Left lung (tissue), 4 donors: ENCODE measurements at regions not wholly inside any gene's neighbourhood (a gene's known extent, or its start where the extent isn't known, plus 50 kb on each side); places are given as distances from the start of the nearest gene placed in this dataset.
A peak's percentile ranks its signal among the peaks of the same experiment; 100 is the strongest.

Experiments used
- ATAC-seq: fragments of 200-7000 bp; cut with Tn5 transposase; one replicate; pipeline ENCODE4 v1.9.1; 2020; ENCODE audit warnings: moderate library complexity
- DNase-seq, 4 donors: peaks; one replicate each; pipeline ENCODE4 v3.0.0-alpha.2; 2013 to 2020
- H3K27ac ChIP-seq, 2 donors: fragments of 200-600 bp; sonication (generic) in 1 of 2; one replicate each; pipeline versions ENCODE4 v1.5.0 to v1.8.0; 2020 to 2021
- H3K27me3 ChIP-seq, 2 donors: fragments of 200-600 bp; sonication (generic) in 1 of 2; one replicate each; pipeline versions ENCODE4 v1.5.0 to v1.8.0; 2020 to 2021
- H3K36me3 ChIP-seq, 2 donors: fragments of 200-600 bp; sonication (generic) in 1 of 2; one replicate each; pipeline versions ENCODE4 v1.5.0 to v1.8.0; 2020 to 2021
- H3K4me1 ChIP-seq, 2 donors: fragments of 200-600 bp; one replicate each; pipeline ENCODE4 v1.8.0; 2021
- H3K4me3 ChIP-seq, 2 donors: fragments of 200-600 bp; sonication (generic) in 1 of 2; one replicate each; pipeline versions ENCODE4 v1.5.0 to v1.8.0; 2020 to 2021; ENCODE audit warnings: mild to moderate bottlenecking in 1 of 2
- H3K9me3 ChIP-seq, 2 donors: fragments of 200-600 bp; sonication (generic) in 1 of 2; one replicate each; pipeline versions ENCODE4 v1.5.0 to v1.8.0; 2020 to 2021
- CTCF ChIP-seq, 2 donors: fragments of 200-600 bp; sonication (generic) in 1 of 2; IDR thresholded peaks; one replicate each; pipeline versions ENCODE4 v1.5.0 to v1.8.0; 2021; ENCODE audit warnings: antibody characterized with exemption in 2 of 2
- intact Hi-C, 2 donors: fragments of 100-400 bp; cut with DNase I; formaldehyde crosslinking; loops; one replicate each; pipeline versions ENCODE4 v1.11.2 to v1.14.2; 2022
- donor health status: DM: no; HTN: yes; CAD: no.
- donor health status: DM: no; HTN: no; CAD: no.

GRCh38 chr1:88029899-88030298, 654.2 kb upstream of the PKN2 start:
- ATAC-seq (no peak), DNase-seq (no peak)
- intact Hi-C loops, result no loop called here
- Histone ChIP-seq H3K4me3 (no peak overlapping the region), H3K9me3 (no peaks in the 10 kb centered on the region), H3K36me3 (no peaks in the 10 kb centered on the region), H3K4me1 (no peaks in the 10 kb centered on the region), H3K27ac (no peak overlapping the region), H3K27me3 (no peaks in the 10 kb centered on the region)
- no peak for TF ChIP-seq CTCF (IDR thresholded peaks at IDR 0.05)

- H3K9me3 ChIP-seq, result peaks cover 0 to 21% of the 10 kb centered on the region in 2 donors
- no peak overlapping the region for H3K4me3 ChIP-seq
- ATAC-seq (no peak), DNase-seq (peak in 1 of 4 donors; percentile 47)
- intact Hi-C loops, result no loop called here
- H3K36me3 ChIP-seq, result no peaks in the 10 kb centered on the region
- TF ChIP-seq CTCF (IDR thresholded peaks at IDR 0.05), result no peak
- H3K27me3 ChIP-seq, result no peaks in the 10 kb centered on the region
- H3K27ac ChIP-seq, result no peak overlapping the region
- H3K4me1 ChIP-seq, result no peaks in the 10 kb centered on the region
Observed at GRCh38 chr1:88035578-88035977, 648.5 kb upstream of the PKN2 start.

GRCh38 chr1:88036345-88037014, 647.6 kb upstream of the PKN2 start:
- Histone ChIP-seq H3K4me3 (no peak overlapping the region), H3K27me3 (no peaks in the 10 kb centered on the region), H3K4me1 (no peaks in the 10 kb centered on the region), H3K36me3 (no peaks in the 10 kb centered on the region), H3K9me3 (peaks cover 0 to 25% of the 10 kb centered on the region in 2 donors), H3K27ac (no peak overlapping the region)
- intact Hi-C loops, result no loop called here
- ATAC-seq (no peak), DNase-seq (peak in 1 of 4 donors; percentile 55)
- no peak for TF ChIP-seq CTCF (IDR thresholded peaks at IDR 0.05)

- Histone ChIP-seq H3K36me3 (no peaks in the 10 kb centered on the region), H3K27me3 (no peaks in the 10 kb centered on the region), H3K4me3 (no peak overlapping the region), H3K4me1 (no peaks in the 10 kb centered on the region), H3K9me3 (peaks cover 0 to 25% of the 10 kb centered on the region in 2 donors), H3K27ac (no peak overlapping the region)
- no peak for ATAC-seq
- intact Hi-C loops, result no loop called here
- no peak for DNase-seq
- TF ChIP-seq CTCF (IDR thresholded peaks at IDR 0.05), result no peak
Observed at GRCh38 chr1:88039240-88039639, 644.8 kb upstream of the PKN2 start.

GRCh38 chr1:88043834-88044233, 640.2 kb upstream of the PKN2 start:
- Histone ChIP-seq H3K4me1 (no peaks in the 10 kb centered on the region), H3K4me3 (no peak overlapping the region), H3K27me3 (no peaks in the 10 kb centered on the region), H3K36me3 (no peaks in the 10 kb centered on the region), H3K9me3 (peaks cover 0 to 20% of the 10 kb centered on the region in 2 donors), H3K27ac (no peak overlapping the region)
- intact Hi-C loops, result no loop called here
- no peak for TF ChIP-seq CTCF (IDR thresholded peaks at IDR 0.05)
- DNase-seq (peak in 1 of 4 donors; percentile 22), ATAC-seq (no peak)
